SJSA1 (cell line): ENCODE measurements at regions not wholly inside any gene's neighbourhood (a gene's known extent, or its start where the extent isn't known, plus 50 kb on each side); places are given as distances from the start of the nearest gene placed in this dataset.

ENCODE experiments used
- DNase-seq, 2 experiments: peaks; one replicate each; pipeline ENCODE4 v3.0.0-alpha.2; 2015 to 2020; ENCODE audit warnings: low spot score in 2 of 2, low read depth in 1 of 2
- H3K27ac ChIP-seq: fragments of 250-450 bp; sonication (Bioruptor Pico); 2 replicates; pipeline ENCODE4 v1.5.1; 2020; ENCODE audit warnings: mild to moderate bottlenecking, moderate library complexity
- H3K27me3 ChIP-seq: fragments of 250-450 bp; sonication (Bioruptor Pico); replicated peaks from 2 replicates; pipeline ENCODE4 v1.5.1; 2020; ENCODE audit warnings: mild to moderate bottlenecking, moderate library complexity
- H3K36me3 ChIP-seq: fragments of 250-450 bp; sonication (Bioruptor Pico); 2 replicates; pipeline ENCODE4 v1.5.1; 2020; ENCODE audit warnings: mild to moderate bottlenecking
- H3K4me1 ChIP-seq: fragments of 250-450 bp; sonication (Bioruptor Pico); replicated peaks from 2 replicates; pipeline ENCODE4 v1.6.1; 2021; ENCODE audit warnings: mild to moderate bottlenecking
- H3K4me3 ChIP-seq: fragments of 250-450 bp; sonication (Bioruptor Pico); 2 replicates; pipeline ENCODE4 v1.5.1; 2020; ENCODE audit warnings: mild to moderate bottlenecking
- H3K9me3 ChIP-seq: fragments of 250-450 bp; sonication (Bioruptor Pico); replicated peaks from 2 replicates; pipeline ENCODE4 v1.5.1; 2020; ENCODE audit warnings: mild to moderate bottlenecking

DNA sequence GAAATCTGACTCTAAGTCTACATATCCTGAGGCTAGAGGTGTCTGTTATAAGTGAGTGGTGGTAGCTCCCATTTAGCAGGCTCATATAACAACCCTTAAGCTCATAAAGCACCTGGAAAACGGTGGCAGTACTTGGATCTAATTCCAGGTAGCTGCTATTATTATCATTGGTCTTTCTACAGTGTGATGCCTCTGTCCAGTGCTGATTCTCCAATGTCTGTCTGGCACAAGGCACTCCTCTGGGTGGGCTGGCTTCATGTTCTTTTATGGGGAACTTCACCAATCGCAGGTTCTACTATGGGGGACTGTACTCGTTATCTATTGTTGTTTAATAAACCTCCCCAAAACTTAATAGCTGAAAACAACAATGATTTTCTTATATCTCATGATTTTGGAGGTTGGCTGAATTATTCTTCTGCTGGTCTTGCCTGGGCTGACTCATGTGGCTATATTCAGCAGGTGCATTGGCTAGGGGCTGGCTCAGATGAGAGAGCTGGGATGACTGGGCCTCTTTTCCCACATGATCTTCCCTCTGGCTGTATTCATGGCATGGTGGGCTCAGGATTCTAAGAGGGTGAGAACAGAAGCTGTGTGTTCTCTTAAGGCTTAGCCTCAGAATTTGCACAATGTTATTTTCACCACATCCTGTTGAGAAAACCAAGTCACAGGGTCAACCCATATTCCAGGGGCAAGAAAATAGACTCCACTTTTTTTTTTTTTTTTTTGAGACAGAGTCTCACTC lies 93.0 kb upstream of the PCGF5 start:
- no peaks in the 10 kb centered on the region for H3K9me3 ChIP-seq
- H3K27me3 ChIP-seq, result no peaks in the 10 kb centered on the region; the same call in 1 of the 2 replicates
- H3K27ac ChIP-seq, result no peak overlapping the region
- H3K4me1 ChIP-seq, result no peaks in the 10 kb centered on the region
- H3K36me3 ChIP-seq, result no peaks in the 10 kb centered on the region
- no peak overlapping the region for H3K4me3 ChIP-seq
- no peak for DNase-seq

DNA sequence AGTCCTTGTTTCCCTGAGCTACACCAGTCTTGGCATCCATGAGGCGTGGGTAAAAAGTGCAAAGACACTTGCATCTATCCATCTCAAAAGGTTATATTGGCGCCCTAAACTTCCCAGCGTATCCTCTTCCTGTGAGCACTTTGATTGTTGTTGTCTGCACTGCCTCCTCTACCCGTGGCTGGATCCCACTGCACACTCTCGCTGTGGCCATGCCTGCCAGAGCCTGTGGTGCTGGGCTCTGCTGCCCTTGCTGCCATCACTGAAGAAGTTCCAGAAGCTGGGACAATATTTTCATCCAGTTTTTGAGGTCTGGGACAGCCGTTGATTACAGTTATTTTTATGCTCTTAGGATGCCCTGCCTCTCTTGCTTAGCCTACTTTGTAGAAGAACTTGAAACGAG lies 85.3 kb upstream of the PCGF5 start:
- Histone ChIP-seq H3K9me3 (no peaks in the 10 kb centered on the region), H3K4me1 (no peaks in the 10 kb centered on the region), H3K4me3 (no peak overlapping the region), H3K27me3 (0 out of 2 replicates have a peak, but pooled peaks cover 5% of the 10 kb centered on the region), H3K27ac (no peak overlapping the region), H3K36me3 (no peaks in the 10 kb centered on the region)
- no peak for DNase-seq

DNA sequence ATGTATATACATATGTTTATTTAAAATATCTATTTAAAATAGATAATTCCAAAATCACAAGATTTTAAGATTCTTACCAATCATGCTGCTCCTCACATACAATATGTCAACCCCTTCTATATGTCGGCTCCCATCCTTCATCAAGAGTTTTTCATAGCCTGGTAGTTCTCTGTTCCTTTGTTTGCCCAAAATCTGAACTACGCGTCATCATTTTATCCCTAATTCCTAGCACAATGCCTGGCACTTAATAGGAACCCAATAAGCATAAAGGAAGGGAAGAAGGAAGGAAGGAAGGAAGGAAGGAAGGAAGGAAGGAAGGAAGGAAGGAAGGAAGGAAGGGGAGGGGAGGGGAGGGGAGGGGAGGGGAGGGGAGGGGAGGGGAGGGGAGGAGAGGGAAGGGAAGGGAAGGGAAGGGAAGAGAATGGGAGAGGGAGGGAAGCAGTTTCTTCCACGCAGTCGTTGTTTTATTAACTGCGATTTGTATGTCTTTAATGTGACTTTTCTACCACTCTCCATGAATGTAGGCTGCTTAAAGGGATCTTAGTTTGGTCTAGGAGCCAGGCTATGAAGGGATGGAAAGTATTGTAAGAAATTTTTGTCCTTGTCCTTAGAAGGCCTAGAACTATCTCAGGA lies 83.3 kb upstream of the PCGF5 start:
- Histone ChIP-seq H3K27me3 (0 out of 2 replicates have a peak, but pooled peaks cover 5% of the 10 kb centered on the region), H3K27ac (no peak overlapping the region), H3K9me3 (no peaks in the 10 kb centered on the region), H3K4me1 (no peaks in the 10 kb centered on the region), H3K36me3 (no peaks in the 10 kb centered on the region), H3K4me3 (no peak overlapping the region)
- DNase-seq, result no peak

GRCh38 chr10:91137822-91138221 lies 82.6 kb upstream of the PCGF5 start:
- no peak overlapping the region for H3K27ac ChIP-seq
- H3K4me3 ChIP-seq, result no peak overlapping the region
- DNase-seq, result no peak
- H3K4me1 ChIP-seq, result no peaks in the 10 kb centered on the region
- 0 out of 2 replicates have a peak, but pooled peaks cover 5% of the 10 kb centered on the region for H3K27me3 ChIP-seq
- H3K9me3 ChIP-seq, result no peaks in the 10 kb centered on the region
- no peaks in the 10 kb centered on the region for H3K36me3 ChIP-seq

DNA sequence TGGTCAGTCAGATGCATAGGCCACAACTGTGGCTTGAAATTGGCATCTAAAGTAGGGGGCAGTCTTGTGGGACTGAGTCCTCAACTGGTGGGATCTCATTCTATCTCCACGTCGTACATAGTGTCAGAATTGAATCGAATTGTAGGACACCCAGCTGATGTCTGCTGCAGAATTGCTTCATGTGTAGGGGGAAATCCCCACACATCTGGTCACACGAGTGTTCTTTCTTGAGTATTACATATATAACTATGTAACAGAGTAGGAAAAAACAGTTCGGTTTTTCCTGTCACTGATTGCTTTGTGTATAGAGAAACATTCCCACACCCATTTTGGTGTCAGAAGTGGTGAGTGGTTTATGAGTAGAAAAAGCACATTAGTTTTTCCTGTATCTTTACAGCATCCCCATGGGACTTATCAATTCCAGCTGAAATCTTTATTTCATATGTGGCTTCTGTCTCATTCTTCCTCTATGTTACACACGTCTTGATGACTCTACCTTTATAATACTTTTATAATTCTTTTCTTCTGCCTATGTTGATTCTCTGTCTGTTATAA lies 79.4 kb upstream of the PCGF5 start:
- H3K9me3 ChIP-seq, result no peaks in the 10 kb centered on the region
- H3K36me3 ChIP-seq, result no peaks in the 10 kb centered on the region
- DNase-seq, result no peak
- H3K27me3 ChIP-seq, result peaks cover 2% of the 10 kb centered on the region; the same call in 1 of the 2 replicates
- H3K4me3 ChIP-seq, result no peak overlapping the region
- H3K27ac ChIP-seq, result no peak overlapping the region
- no peaks in the 10 kb centered on the region for H3K4me1 ChIP-seq

DNA sequence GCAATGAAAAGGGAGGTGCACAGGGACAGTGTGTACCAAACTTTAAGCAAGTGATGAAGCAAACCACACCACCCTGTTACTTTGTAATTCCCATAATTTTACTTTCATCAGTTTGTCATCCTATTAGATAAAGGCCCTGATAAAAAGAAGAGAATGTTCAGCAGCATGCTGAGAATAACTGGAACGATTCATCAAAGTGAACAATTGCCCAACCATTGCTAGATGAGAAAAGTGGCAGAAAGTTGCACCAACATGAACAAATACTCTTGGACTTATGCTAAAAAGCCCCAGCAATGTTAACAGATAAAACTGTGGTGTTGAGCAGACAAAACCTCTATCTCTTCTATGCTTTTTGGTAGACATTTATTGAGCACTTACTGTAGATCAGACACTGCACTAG lies 75.5 kb upstream of the PCGF5 start:
- Histone ChIP-seq H3K9me3 (no peaks in the 10 kb centered on the region), H3K4me3 (no peak overlapping the region), H3K27me3 (peaks cover 2% of the 10 kb centered on the region; the same call in 1 of the 2 replicates), H3K27ac (no peak overlapping the region), H3K36me3 (no peaks in the 10 kb centered on the region), H3K4me1 (no peaks in the 10 kb centered on the region)
- no peak for DNase-seq

GRCh38 chr10:91146146-91146545 lies 74.3 kb upstream of the PCGF5 start:
- peaks cover 2% of the 10 kb centered on the region; the same call in 1 of the 2 replicates for H3K27me3 ChIP-seq
- H3K4me1 ChIP-seq, result no peaks in the 10 kb centered on the region
- DNase-seq, result no peak
- no peaks in the 10 kb centered on the region for H3K9me3 ChIP-seq
- H3K4me3 ChIP-seq, result no peak overlapping the region
- no peaks in the 10 kb centered on the region for H3K36me3 ChIP-seq
- H3K27ac ChIP-seq, result no peak overlapping the region

GRCh38 chr10:91149550-91149949 lies 70.9 kb upstream of the PCGF5 start:
- DNase-seq, result no peak
- no peaks in the 10 kb centered on the region for H3K4me1 ChIP-seq
- H3K4me3 ChIP-seq, result no peak overlapping the region
- no peaks in the 10 kb centered on the region for H3K9me3 ChIP-seq
- peaks cover 2% of the 10 kb centered on the region; the same call in 1 of the 2 replicates for H3K27me3 ChIP-seq
- H3K36me3 ChIP-seq, result no peaks in the 10 kb centered on the region
- no peak overlapping the region for H3K27ac ChIP-seq

DNA sequence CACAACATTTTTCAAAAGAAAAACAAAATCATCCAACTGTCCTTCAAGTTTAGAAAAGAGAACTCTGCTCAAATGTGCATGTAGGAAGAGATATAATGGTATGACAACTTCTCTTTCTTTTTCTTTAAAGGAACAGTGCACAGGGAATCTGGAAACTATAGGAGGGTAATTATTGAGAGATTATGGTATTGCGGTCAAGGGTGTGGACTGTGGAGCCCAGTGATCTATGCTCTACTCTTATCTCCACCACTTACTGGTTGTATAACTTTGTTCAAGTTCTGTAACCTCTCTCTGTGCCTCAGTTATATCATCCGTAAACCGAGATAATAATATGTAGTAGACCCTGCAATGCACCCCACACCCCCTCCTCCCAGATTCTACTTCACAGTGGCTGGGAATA lies 69.8 kb upstream of the PCGF5 start:
- Histone ChIP-seq H3K9me3 (no peaks in the 10 kb centered on the region), H3K4me1 (no peaks in the 10 kb centered on the region), H3K4me3 (no peak overlapping the region), H3K36me3 (no peaks in the 10 kb centered on the region), H3K27me3 (no peaks in the 10 kb centered on the region), H3K27ac (no peak overlapping the region)
- DNase-seq, result no peak

GRCh38 chr10:91153508-91153907 lies 67.0 kb upstream of the PCGF5 start:
- Histone ChIP-seq H3K9me3 (no peaks in the 10 kb centered on the region), H3K36me3 (no peaks in the 10 kb centered on the region), H3K27ac (no peak overlapping the region), H3K27me3 (no peaks in the 10 kb centered on the region), H3K4me1 (no peaks in the 10 kb centered on the region), H3K4me3 (no peak overlapping the region)
- no peak for DNase-seq

- no peaks in the 10 kb centered on the region for H3K27me3 ChIP-seq
- no peak overlapping the region for H3K4me3 ChIP-seq
- H3K27ac ChIP-seq, result no peak overlapping the region
- H3K9me3 ChIP-seq, result no peaks in the 10 kb centered on the region
- H3K4me1 ChIP-seq, result no peaks in the 10 kb centered on the region
- no peak for DNase-seq
- no peaks in the 10 kb centered on the region for H3K36me3 ChIP-seq
Observed at GRCh38 chr10:91154842-91155241, 65.6 kb upstream of the PCGF5 start.

DNA sequence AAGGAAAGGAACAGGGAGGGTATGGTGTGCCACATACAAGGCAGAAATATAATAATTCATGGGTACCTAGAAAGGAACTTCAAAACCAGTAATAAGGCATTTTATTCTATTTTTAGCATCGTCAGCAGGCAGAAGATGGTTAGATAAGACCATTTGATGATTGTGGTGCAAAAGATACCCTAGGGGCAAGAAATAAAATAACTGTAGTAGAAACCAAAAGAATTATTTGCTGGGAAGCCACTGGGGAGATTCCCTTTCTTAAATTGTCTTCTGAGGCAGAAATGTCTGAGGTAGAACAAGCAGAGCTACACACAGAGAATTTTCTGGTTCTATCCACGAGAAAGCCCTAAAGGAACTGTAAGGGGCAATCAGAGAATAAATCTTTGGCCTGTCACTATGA lies 64.3 kb upstream of the PCGF5 start:
- H3K27me3 ChIP-seq, result no peaks in the 10 kb centered on the region
- no peaks in the 10 kb centered on the region for H3K9me3 ChIP-seq
- no peaks in the 10 kb centered on the region for H3K36me3 ChIP-seq
- DNase-seq, result no peak
- H3K4me3 ChIP-seq, result no peak overlapping the region
- H3K27ac ChIP-seq, result no peak overlapping the region
- H3K4me1 ChIP-seq, result no peaks in the 10 kb centered on the region

- no peaks in the 10 kb centered on the region for H3K27me3 ChIP-seq
- DNase-seq, result no peak
- H3K9me3 ChIP-seq, result no peaks in the 10 kb centered on the region; the same call in 1 of the 2 replicates
- peaks cover 10% of the 10 kb centered on the region for H3K36me3 ChIP-seq
- no peak overlapping the region for H3K4me3 ChIP-seq
- no peak overlapping the region for H3K27ac ChIP-seq
- H3K4me1 ChIP-seq, result peaks cover 19% of the 10 kb centered on the region
Observed at GRCh38 chr10:91159254-91159783, 61.1 kb upstream of the PCGF5 start.

- no peaks in the 10 kb centered on the region; the same call in 1 of the 2 replicates for H3K9me3 ChIP-seq
- H3K27ac ChIP-seq, result peak overlapping the region; percentile 52; the same call in 1 of the 2 replicates
- peak overlapping the region; percentile 97 for H3K4me3 ChIP-seq
- DNase-seq, result peak in 1 of 2 experiments; percentile 5
- H3K27me3 ChIP-seq, result no peaks in the 10 kb centered on the region
- H3K4me1 ChIP-seq, result peaks cover 23% of the 10 kb centered on the region
- peaks cover 10% of the 10 kb centered on the region for H3K36me3 ChIP-seq
Observed at GRCh38 chr10:91162050-91162494, 58.4 kb upstream of the PCGF5 start.
